NB4 (cell line): ENCODE measurements at regions not wholly inside any gene's neighbourhood (a gene's known extent, or its start where the extent isn't known, plus 50 kb on each side); places are given as distances from the start of the nearest gene placed in this dataset.

ENCODE experiments used
- MAX ChIP-seq: IDR thresholded peaks from 2 replicates; pipeline ENCODE4 v1.6.1; 2011; ENCODE audit warnings: low read depth, low read length
- POLR2A ChIP-seq: IDR thresholded peaks from 2 replicates; pipeline ENCODE4 v1.6.1; 2011; ENCODE audit warnings: mild to moderate bottlenecking; ENCODE audit not compliant: insufficient read length; ENCODE audit errors: extremely low read depth
- TF ChIP-seq, protein P1 (sequence below): IDR thresholded peaks from one replicate; pipeline ENCODE4 v1.5.1; 2012; ENCODE audit warnings: low read depth, low read length

DNA sequence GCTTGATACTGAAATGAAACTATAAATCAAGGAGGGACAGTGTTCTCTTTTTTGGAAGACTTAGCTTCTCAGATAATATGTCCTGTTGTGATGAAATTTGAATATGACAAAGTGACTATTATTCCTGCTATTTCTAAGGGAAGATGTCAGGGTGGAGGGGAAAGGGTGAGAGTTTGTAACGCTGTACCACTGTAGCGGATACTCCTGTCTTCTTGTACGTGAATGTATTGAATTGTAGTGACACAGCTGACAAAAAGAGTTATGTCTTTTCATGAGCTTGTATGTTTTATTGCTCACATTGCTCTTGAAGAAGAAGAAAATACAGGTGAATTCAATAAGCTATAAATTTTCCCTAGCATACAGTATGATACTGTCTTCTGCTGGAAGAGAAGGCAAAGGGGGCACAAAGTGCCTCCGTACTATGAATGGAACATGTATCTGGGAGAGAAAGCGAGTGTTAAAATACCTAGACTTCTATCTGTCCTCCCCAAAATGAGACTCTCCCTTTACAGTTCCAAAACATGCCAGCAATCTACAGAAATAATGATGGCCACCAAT lies 538.5 kb upstream of the LRRC4C start:
- TF ChIP-seq, protein P1, sequence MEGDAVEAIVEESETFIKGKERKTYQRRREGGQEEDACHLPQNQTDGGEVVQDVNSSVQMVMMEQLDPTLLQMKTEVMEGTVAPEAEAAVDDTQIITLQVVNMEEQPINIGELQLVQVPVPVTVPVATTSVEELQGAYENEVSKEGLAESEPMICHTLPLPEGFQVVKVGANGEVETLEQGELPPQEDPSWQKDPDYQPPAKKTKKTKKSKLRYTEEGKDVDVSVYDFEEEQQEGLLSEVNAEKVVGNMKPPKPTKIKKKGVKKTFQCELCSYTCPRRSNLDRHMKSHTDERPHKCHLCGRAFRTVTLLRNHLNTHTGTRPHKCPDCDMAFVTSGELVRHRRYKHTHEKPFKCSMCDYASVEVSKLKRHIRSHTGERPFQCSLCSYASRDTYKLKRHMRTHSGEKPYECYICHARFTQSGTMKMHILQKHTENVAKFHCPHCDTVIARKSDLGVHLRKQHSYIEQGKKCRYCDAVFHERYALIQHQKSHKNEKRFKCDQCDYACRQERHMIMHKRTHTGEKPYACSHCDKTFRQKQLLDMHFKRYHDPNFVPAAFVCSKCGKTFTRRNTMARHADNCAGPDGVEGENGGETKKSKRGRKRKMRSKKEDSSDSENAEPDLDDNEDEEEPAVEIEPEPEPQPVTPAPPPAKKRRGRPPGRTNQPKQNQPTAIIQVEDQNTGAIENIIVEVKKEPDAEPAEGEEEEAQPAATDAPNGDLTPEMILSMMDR: no peak
- TF ChIP-seq POLR2A (no peak), MAX (no peak)
